K562 (cell line): ENCODE measurements at regions not wholly inside any gene's neighbourhood (a gene's known extent, or its start where the extent isn't known, plus 50 kb on each side); places are given as distances from the start of the nearest gene placed in this dataset.

Source experiments
- ATAC-seq: fragments of 200-7000 bp; cut with Tn5 transposase; 3 replicates; pipeline ENCODE4 v1.9.1; 2020; ENCODE audit warnings: moderate library complexity
- BruUV-seq: library from RNA; stranded (reverse); fragments of 400-500 nt; replicated peaks from 2 replicates; lab custom pipeline; 2021; lab: Mats Ljungman, UMichigan
- CTCF ChIA-PET: fragments of 300-600 bp; formaldehyde crosslinking; extraction: SDS; loops from one replicate; lab custom pipeline; 2021; ENCODE audit warnings: low intra/inter-chr PET ratio; lab: Yijun Ruan, JAX
- POLR2A ChIA-PET: fragments of 300-600, 350-650 bp; sonication (Branson Sonifier 250); formaldehyde crosslinking; extraction: SDS; loops from one replicate; lab custom pipeline; 2021; ENCODE audit warnings: antibody characterized with exemption, inconsistent platforms; lab: Yijun Ruan, JAX
- DNase-seq, 4 experiments: peaks; one replicate each; pipeline versions ENCODE4 v3.0.0 to v3.0.0-alpha.2; 2011 to 2018; ENCODE audit warnings: low spot score in 3 of 4, mixed read lengths in 3 of 4; ENCODE audit errors: extremely low read depth in 1 of 4
- FAIRE-seq: peaks from 2 replicates; lab custom pipeline; 2011; peaks lifted over from hg19 to GRCh38; lab: Jason Lieb, UNC
- H2AFZ ChIP-seq: 2 replicates; pipeline ENCODE4 v1.6.0; 2011; ENCODE audit warnings: low read depth, low read length, control low read depth, inconsistent platforms
- H3K27ac ChIP-seq: fragments of 200-600 bp; 3 replicates; pipeline ENCODE4 v1.8.0; 2011; ENCODE audit warnings: low read depth, mild to moderate bottlenecking, control low read depth, inconsistent platforms, low read length, moderate library complexity, mixed read lengths; ENCODE audit errors: extremely low read depth
- H3K27me3 ChIP-seq, 2 experiments: fragments of 300-600 bp in 1 of 2; 2 replicates in 1 of 2; 3 replicates in 1 of 2; pipeline versions ENCODE4 v1.6.0 to v1.8.0; 2011; ENCODE audit warnings: inconsistent platforms in 2 of 2, low read length in 2 of 2, mild to moderate bottlenecking in 1 of 2, mixed read lengths in 1 of 2, moderate library complexity in 1 of 2; ENCODE audit not compliant: control insufficient read depth in 2 of 2, insufficient read depth in 2 of 2
- H3K36me3 ChIP-seq: fragments of 300-600 bp; 3 replicates; pipeline ENCODE4 v1.8.0; 2011; ENCODE audit warnings: mild to moderate bottlenecking, low read length, inconsistent platforms; ENCODE audit not compliant: control insufficient read depth, insufficient read depth
- H3K4me1 ChIP-seq, 2 experiments: fragments of 200-600 bp in 1 of 2; replicated peaks in 1 of 2; 2 replicates in 1 of 2; 3 replicates in 1 of 2; pipeline versions ENCODE4 v1.5.1 to v1.8.0; 2011; ENCODE audit warnings: inconsistent platforms in 2 of 2, low read length in 2 of 2, mild to moderate bottlenecking in 1 of 2, mixed read lengths in 1 of 2, moderate library complexity in 1 of 2; ENCODE audit not compliant: control insufficient read depth in 2 of 2, insufficient read depth in 2 of 2
- H3K4me2 ChIP-seq: 2 replicates; pipeline ENCODE4 v1.6.1; 2011; ENCODE audit warnings: low read length, control low read depth, inconsistent platforms, mixed read lengths; ENCODE audit not compliant: insufficient read depth
- H3K4me3 ChIP-seq: fragments of 200-600 bp; sonication (generic), shearing (Covaris generic); 2 replicates; pipeline ENCODE4 v1.5.1; 2016; ENCODE audit warnings: control low read depth, inconsistent platforms
- H3K79me2 ChIP-seq: fragments of 200-600 bp; 3 replicates; pipeline ENCODE4 v1.8.0; 2011; ENCODE audit warnings: low read length, inconsistent platforms; ENCODE audit not compliant: control insufficient read depth, insufficient read depth
- H3K9ac ChIP-seq, 2 experiments: 2 replicates each; pipeline versions ENCODE4 v1.6.0 to v1.6.1; 2011; ENCODE audit warnings: low read depth in 2 of 2, low read length in 2 of 2, control low read depth in 1 of 2, inconsistent platforms in 1 of 2, mild to moderate bottlenecking in 1 of 2, mixed read lengths in 1 of 2; ENCODE audit not compliant: insufficient read depth in 1 of 2
- H3K9me1 ChIP-seq: one replicate; pipeline ENCODE4 v1.6.0; 2011; ENCODE audit warnings: inconsistent platforms, mild to moderate bottlenecking, low read length, moderate library complexity; ENCODE audit not compliant: control insufficient read depth, insufficient read depth
- H3K9me3 ChIP-seq: replicated peaks from 2 replicates; pipeline ENCODE4 v1.5.1; 2011; ENCODE audit warnings: low read depth, low read length, inconsistent platforms; ENCODE audit not compliant: control insufficient read depth, insufficient read depth
- H4K20me1 ChIP-seq: replicated peaks from 2 replicates; pipeline ENCODE4 v1.6.1; 2011; ENCODE audit warnings: low read length, inconsistent platforms, mixed read lengths; ENCODE audit not compliant: control insufficient read depth, insufficient read depth
- MTA1 ChIP-seq: fragments of 450-650 bp; IDR thresholded peaks from 2 replicates; pipeline ENCODE4 v1.6.1; 2017; ENCODE audit warnings: borderline replicate concordance
- NELFE ChIP-seq: IDR thresholded peaks from 2 replicates; pipeline ENCODE4 v1.6.1; 2011; ENCODE audit warnings: mild to moderate bottlenecking; ENCODE audit not compliant: insufficient read depth, insufficient read length
- PYGO2 ChIP-seq: fragments of 450-650 bp; IDR thresholded peaks from 2 replicates; pipeline ENCODE4 v1.6.1; 2016; ENCODE audit warnings: mild to moderate bottlenecking, missing genetic modification characterization, moderate library complexity, missing compliant biosample characterization
- THRAP3 ChIP-seq: fragments of 450-650 bp; IDR thresholded peaks from 2 replicates; pipeline ENCODE4 v1.6.1; 2016; ENCODE audit warnings: mild to moderate bottlenecking, inconsistent platforms, borderline replicate concordance
- ZEB2 ChIP-seq: fragments of 450-650 bp; IDR thresholded peaks from 2 replicates; pipeline ENCODE4 v1.6.1; 2016
- ZNF507 ChIP-seq: conservative IDR thresholded peaks from 2 replicates; pipeline ENCODE4 v1.6.1; 2017; ENCODE audit warnings: missing genetic modification characterization, missing compliant biosample characterization
- ZNF668 ChIP-seq: fragments of 250-450 bp; sonication (Bioruptor Pico); IDR thresholded peaks from 2 replicates; pipeline ENCODE4 v1.8.0; 2022; ENCODE audit warnings: mild to moderate bottlenecking, inconsistent platforms
- WGBS: fragments of 100-300 bp; shearing (Covaris generic); methylation state at CpG from one replicate; pipeline ENCODE4 v1.1.6; 2016; ENCODE audit warnings: low coverage, mixed read lengths; ENCODE audit not compliant: insufficient coverage; ENCODE audit errors: missing lambda C conversion rate; 5-methylcytosine and 5-hydroxymethylcytosine counted together
- in situ Hi-C: fragments of 300-500 bp; cut with MboI; formaldehyde crosslinking; loops from 4 replicates; pipeline ENCODE4 v1.15.0; 2018; ENCODE audit warnings: inconsistent platforms, mixed read lengths
- intact Hi-C: fragments of 100-400 bp; cut with micrococcal nuclease; formaldehyde crosslinking; loops from 2 replicates; pipeline ENCODE4 v1.14.2; 2022
- TF ChIP-seq, protein P1 (sequence below): sonication (generic); formaldehyde crosslinking; IDR thresholded peaks from 2 replicates; pipeline ENCODE4 v1.8.1; 2023; ENCODE audit warnings: mild to moderate bottlenecking, missing genetic modification reagents
- TF ChIP-seq, protein P2 (sequence below): sonication (generic); formaldehyde crosslinking; IDR thresholded peaks from 2 replicates; pipeline ENCODE4 v1.8.0; 2022; ENCODE audit warnings: missing genetic modification reagents, mild to moderate bottlenecking, borderline replicate concordance
- TF ChIP-seq, protein P3 (sequence below): IDR thresholded peaks from 2 replicates; pipeline ENCODE4 v1.6.1; 2014; ENCODE audit warnings: antibody characterized with exemption
- TF ChIP-seq, protein P4 (sequence below): fragments of 450-650 bp; formaldehyde crosslinking; IDR thresholded peaks from 2 replicates; pipeline ENCODE4 v1.4.0; 2022; ENCODE audit warnings: missing genetic modification characterization

DNA sequence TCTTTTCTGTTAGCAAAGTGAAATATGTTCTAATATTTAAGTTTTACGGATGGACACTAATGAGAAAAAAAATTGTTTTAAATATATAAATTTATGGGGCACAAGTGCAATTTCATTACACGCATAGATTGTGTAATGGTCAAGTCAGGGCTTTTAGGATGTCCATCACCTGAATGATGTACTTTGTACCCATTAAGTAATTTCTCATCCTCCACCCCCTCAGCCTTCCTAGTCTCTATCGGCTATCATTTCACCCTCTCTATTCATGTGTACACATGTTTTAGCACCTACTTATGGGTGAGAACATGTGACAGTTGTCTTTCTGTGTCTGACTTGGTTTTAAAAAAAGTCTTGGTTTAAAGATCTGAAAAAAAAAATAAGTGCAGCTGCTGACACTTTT lies 616.0 kb downstream of the IQCM start:
- intact Hi-C loops: no loop called here
- no peak for ATAC-seq
- Histone ChIP-seq H3K27ac (no peak overlapping the region), H3K27me3 (no peaks in the 10 kb centered on the region), H3K9me1 (no peaks in the 10 kb centered on the region), H3K4me3 (no peak overlapping the region), H3K9ac (no peak overlapping the region)
- WGBS: 3% methylated on average over 3 of the region's 3 CpGs
- ChIA-PET POLR2A (no interaction called here), CTCF (no interaction called here)
- no peak for TF ChIP-seq MTA1
- no peak for TF ChIP-seq ZNF668 (CRISPR knock-in tag)
- TF ChIP-seq THRAP3: no peak
- TF ChIP-seq NELFE: no peak
- TF ChIP-seq, all 486 proteins: peak for 0
- DNase-seq (no peak), FAIRE-seq (no peak)
- Histone ChIP-seq H4K20me1 (no peaks in the 10 kb centered on the region), H3K4me1 (no peaks in the 10 kb centered on the region), H3K36me3 (no peaks in the 10 kb centered on the region), H3K4me2 (no peak overlapping the region), H2AFZ (no peak overlapping the region), H3K9me3 (no peaks in the 10 kb centered on the region), H3K79me2 (no peaks in the 10 kb centered on the region)
- BruUV-seq: no TSS peak
- in situ Hi-C loops: no loop called here

DNA sequence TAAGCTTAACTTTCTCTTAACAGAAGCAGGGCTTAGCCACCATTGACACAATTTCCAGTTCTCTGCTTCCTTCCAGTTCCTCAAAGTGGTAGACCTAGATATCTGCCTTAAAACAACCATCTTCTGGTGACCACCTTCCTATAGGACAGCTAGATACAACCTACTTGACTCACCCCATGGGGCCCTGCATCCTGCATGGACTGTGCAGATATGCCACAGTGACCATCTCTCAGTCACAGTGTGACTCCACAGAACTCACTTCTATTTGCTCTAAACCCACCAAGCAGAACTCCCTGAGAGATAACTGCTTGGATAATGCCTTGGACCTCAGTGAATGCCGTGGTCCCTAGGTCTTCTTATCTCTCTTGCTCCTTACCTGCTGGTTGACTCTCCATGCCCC lies 621.6 kb downstream of the IQCM start:
- H3K4me1 ChIP-seq: no peaks in the 10 kb centered on the region
- ChIA-PET CTCF (no interaction called here), POLR2A (no interaction called here)
- no peaks in the 10 kb centered on the region for H3K27me3 ChIP-seq
- WGBS: 0% methylated on average over 1 of the region's 1 CpG
- H3K4me2 ChIP-seq: no peak overlapping the region
- H2AFZ ChIP-seq: no peak overlapping the region
- no peaks in the 10 kb centered on the region for H3K79me2 ChIP-seq
- H3K36me3 ChIP-seq: no peaks in the 10 kb centered on the region
- no peak overlapping the region for H3K4me3 ChIP-seq
- H3K27ac ChIP-seq: no peak overlapping the region
- no peak for ATAC-seq
- no peaks in the 10 kb centered on the region for H3K9me3 ChIP-seq
- no peak overlapping the region for H3K9ac ChIP-seq
- no peaks in the 10 kb centered on the region for H4K20me1 ChIP-seq
- no peak for FAIRE-seq
- no TSS peak for BruUV-seq
- intact Hi-C loops: no loop called here
- in situ Hi-C loops: no loop called here
- no peaks in the 10 kb centered on the region for H3K9me1 ChIP-seq
- DNase-seq: no peak
- TF ChIP-seq, protein P1, sequence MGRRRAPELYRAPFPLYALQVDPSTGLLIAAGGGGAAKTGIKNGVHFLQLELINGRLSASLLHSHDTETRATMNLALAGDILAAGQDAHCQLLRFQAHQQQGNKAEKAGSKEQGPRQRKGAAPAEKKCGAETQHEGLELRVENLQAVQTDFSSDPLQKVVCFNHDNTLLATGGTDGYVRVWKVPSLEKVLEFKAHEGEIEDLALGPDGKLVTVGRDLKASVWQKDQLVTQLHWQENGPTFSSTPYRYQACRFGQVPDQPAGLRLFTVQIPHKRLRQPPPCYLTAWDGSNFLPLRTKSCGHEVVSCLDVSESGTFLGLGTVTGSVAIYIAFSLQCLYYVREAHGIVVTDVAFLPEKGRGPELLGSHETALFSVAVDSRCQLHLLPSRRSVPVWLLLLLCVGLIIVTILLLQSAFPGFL: no peak
- TF ChIP-seq, protein P2, sequence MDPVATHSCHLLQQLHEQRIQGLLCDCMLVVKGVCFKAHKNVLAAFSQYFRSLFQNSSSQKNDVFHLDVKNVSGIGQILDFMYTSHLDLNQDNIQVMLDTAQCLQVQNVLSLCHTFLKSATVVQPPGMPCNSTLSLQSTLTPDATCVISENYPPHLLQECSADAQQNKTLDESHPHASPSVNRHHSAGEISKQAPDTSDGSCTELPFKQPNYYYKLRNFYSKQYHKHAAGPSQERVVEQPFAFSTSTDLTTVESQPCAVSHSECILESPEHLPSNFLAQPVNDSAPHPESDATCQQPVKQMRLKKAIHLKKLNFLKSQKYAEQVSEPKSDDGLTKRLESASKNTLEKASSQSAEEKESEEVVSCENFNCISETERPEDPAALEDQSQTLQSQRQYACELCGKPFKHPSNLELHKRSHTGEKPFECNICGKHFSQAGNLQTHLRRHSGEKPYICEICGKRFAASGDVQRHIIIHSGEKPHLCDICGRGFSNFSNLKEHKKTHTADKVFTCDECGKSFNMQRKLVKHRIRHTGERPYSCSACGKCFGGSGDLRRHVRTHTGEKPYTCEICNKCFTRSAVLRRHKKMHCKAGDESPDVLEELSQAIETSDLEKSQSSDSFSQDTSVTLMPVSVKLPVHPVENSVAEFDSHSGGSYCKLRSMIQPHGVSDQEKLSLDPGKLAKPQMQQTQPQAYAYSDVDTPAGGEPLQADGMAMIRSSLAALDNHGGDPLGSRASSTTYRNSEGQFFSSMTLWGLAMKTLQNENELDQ (CRISPR knock-in tag): no peak
- TF ChIP-seq, protein P3, sequence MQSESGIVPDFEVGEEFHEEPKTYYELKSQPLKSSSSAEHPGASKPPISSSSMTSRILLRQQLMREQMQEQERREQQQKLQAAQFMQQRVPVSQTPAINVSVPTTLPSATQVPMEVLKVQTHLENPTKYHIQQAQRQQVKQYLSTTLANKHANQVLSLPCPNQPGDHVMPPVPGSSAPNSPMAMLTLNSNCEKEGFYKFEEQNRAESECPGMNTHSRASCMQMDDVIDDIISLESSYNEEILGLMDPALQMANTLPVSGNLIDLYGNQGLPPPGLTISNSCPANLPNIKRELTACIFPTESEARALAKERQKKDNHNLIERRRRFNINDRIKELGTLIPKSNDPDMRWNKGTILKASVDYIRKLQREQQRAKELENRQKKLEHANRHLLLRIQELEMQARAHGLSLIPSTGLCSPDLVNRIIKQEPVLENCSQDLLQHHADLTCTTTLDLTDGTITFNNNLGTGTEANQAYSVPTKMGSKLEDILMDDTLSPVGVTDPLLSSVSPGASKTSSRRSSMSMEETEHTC: no peak
- TF ChIP-seq PYGO2 (no peak), ZEB2 (no peak), ZNF507 (no peak)
- TF ChIP-seq, protein P4, sequence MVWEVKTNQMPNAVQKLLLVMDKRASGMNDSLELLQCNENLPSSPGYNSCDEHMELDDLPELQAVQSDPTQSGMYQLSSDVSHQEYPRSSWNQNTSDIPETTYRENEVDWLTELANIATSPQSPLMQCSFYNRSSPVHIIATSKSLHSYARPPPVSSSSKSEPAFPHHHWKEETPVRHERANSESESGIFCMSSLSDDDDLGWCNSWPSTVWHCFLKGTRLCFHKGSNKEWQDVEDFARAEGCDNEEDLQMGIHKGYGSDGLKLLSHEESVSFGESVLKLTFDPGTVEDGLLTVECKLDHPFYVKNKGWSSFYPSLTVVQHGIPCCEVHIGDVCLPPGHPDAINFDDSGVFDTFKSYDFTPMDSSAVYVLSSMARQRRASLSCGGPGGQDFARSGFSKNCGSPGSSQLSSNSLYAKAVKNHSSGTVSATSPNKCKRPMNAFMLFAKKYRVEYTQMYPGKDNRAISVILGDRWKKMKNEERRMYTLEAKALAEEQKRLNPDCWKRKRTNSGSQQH (CRISPR knock-in tag): no peak
